Activated CD8-positive, alpha-beta T cell treated with anti-CD3 and anti-CD28 coated beads for 36 hours (primary cell): ENCODE measurements at regions not wholly inside any gene's neighbourhood (a gene's known extent, or its start where the extent isn't known, plus 50 kb on each side); places are given as distances from the start of the nearest gene placed in this dataset.

Source experiments
- ATAC-seq: fragments of 200-7000 bp; cut with Tn5 transposase; one replicate; pipeline ENCODE4 v1.10.0; 2021; ENCODE audit warnings: mild to moderate bottlenecking, moderate library complexity
- CTCF ChIA-PET: fragments of 350-600 bp; sonication (Branson Sonifier 250); formaldehyde crosslinking; loops from one replicate; lab custom pipeline; 2021; ENCODE audit warnings: antibody characterized with exemption; lab: Charles Lee
- POLR2A ChIA-PET: fragments of 350-600 bp; sonication (Branson Sonifier 250); formaldehyde crosslinking; loops from one replicate; lab custom pipeline; 2021; ENCODE audit warnings: antibody characterized with exemption; lab: Charles Lee
- DNase-seq: peaks from one replicate; pipeline ENCODE4 v3.0.0-alpha.2; 2020
- H3K27ac Mint-ChIP-seq: one replicate; pipeline ENCODE4 v1.8.0; 2021; ENCODE audit warnings: mild to moderate bottlenecking, mixed read lengths
- H3K27me3 Mint-ChIP-seq: one replicate; pipeline ENCODE4 v1.8.0; 2021; ENCODE audit warnings: mixed read lengths
- H3K36me3 Mint-ChIP-seq: one replicate; pipeline ENCODE4 v1.8.0; 2021; ENCODE audit warnings: low read depth, mixed read lengths
- H3K4me1 Mint-ChIP-seq: one replicate; pipeline ENCODE4 v1.8.0; 2021; ENCODE audit warnings: low read depth, mixed read lengths
- H3K4me3 Mint-ChIP-seq: one replicate; pipeline ENCODE4 v1.8.0; 2021; ENCODE audit warnings: mild to moderate bottlenecking, moderate library complexity, mixed read lengths
- H3K9me3 Mint-ChIP-seq: one replicate; pipeline ENCODE4 v1.8.0; 2021; ENCODE audit warnings: mixed read lengths
- CTCF ChIP-seq: fragments of 200-600 bp; IDR thresholded peaks from one replicate; pipeline ENCODE4 v1.8.0; 2022; ENCODE audit warnings: antibody characterized with exemption, mild to moderate bottlenecking
- intact Hi-C: fragments of 100-400 bp; cut with micrococcal nuclease; formaldehyde crosslinking; loops from one replicate; pipeline ENCODE4 v1.10.0; 2022

GRCh38 chr7:428387-428786, 91.3 kb downstream of the PDGFA start:
- TF ChIP-seq CTCF = no peak
- ChIA-PET CTCF (no interaction called here), POLR2A (interaction anchor here (0.6 kb wide), 1 partner anchor 230 kb away, joined by 3 read pairs; no protein-coding TSS in a partner anchor)
- no peak for ATAC-seq
- H3K27ac Mint-ChIP-seq = no peak overlapping the region
- intact Hi-C loops = no loop called here
- no peak overlapping the region for H3K4me3 Mint-ChIP-seq
- DNase-seq = no peak
- no peaks in the 10 kb centered on the region for H3K36me3 Mint-ChIP-seq
- no peaks in the 10 kb centered on the region for H3K9me3 Mint-ChIP-seq
- H3K4me1 Mint-ChIP-seq = no peaks in the 10 kb centered on the region
- H3K27me3 Mint-ChIP-seq = no peaks in the 10 kb centered on the region

- ATAC-seq = no peak
- Mint-ChIP-seq H3K27ac (no peak overlapping the region), H3K4me3 (no peak overlapping the region), H3K9me3 (no peaks in the 10 kb centered on the region), H3K36me3 (no peaks in the 10 kb centered on the region), H3K27me3 (no peaks in the 10 kb centered on the region), H3K4me1 (no peaks in the 10 kb centered on the region)
- ChIA-PET CTCF (interaction anchor here (0.9 kb wide), 1 partner anchor 108 kb away, joined by 3 read pairs; no protein-coding TSS in a partner anchor), POLR2A (no interaction called here)
- TF ChIP-seq CTCF = no peak
- intact Hi-C loops = no loop called here
- DNase-seq = no peak
These were observed 90.5 kb downstream of the PDGFA start for GRCh38 chr7:428927-429827.

- POLR2A ChIA-PET = no interaction called here
- no peak overlapping the region for H3K27ac Mint-ChIP-seq
- no peaks in the 10 kb centered on the region for H3K4me1 Mint-ChIP-seq
- no peaks in the 10 kb centered on the region for H3K36me3 Mint-ChIP-seq
- DNase-seq = no peak
- H3K27me3 Mint-ChIP-seq = no peaks in the 10 kb centered on the region
- H3K4me3 Mint-ChIP-seq = no peak overlapping the region
- no peaks in the 10 kb centered on the region for H3K9me3 Mint-ChIP-seq
- ATAC-seq = no peak
- no peak for TF ChIP-seq CTCF
- CTCF ChIA-PET = interaction anchor here (0.9 kb wide), 1 partner anchor 108 kb away, joined by 3 read pairs; no protein-coding TSS in a partner anchor
- intact Hi-C loops = no loop called here
These were observed 89.8 kb downstream of the PDGFA start for GRCh38 chr7:429828-430180.

- Mint-ChIP-seq H3K4me1 (no peaks in the 10 kb centered on the region), H3K9me3 (no peaks in the 10 kb centered on the region), H3K4me3 (no peak overlapping the region), H3K27ac (no peak overlapping the region), H3K27me3 (no peaks in the 10 kb centered on the region), H3K36me3 (no peaks in the 10 kb centered on the region)
- ChIA-PET POLR2A (no interaction called here), CTCF (no interaction called here)
- intact Hi-C loops = no loop called here
- no peak for TF ChIP-seq CTCF
- ATAC-seq (no peak), DNase-seq (no peak)
These were observed 88.6 kb downstream of the PDGFA start for GRCh38 chr7:431041-431440.

GRCh38 chr7:431658-432111, 88.0 kb downstream of the PDGFA start:
- Mint-ChIP-seq H3K4me1 (no peaks in the 10 kb centered on the region), H3K36me3 (no peaks in the 10 kb centered on the region), H3K9me3 (no peaks in the 10 kb centered on the region), H3K27me3 (no peaks in the 10 kb centered on the region), H3K4me3 (no peak overlapping the region), H3K27ac (no peak overlapping the region)
- ChIA-PET CTCF (interaction anchor here (1.2 kb wide), 1 partner anchor 99 kb away, joined by 3 read pairs; no protein-coding TSS in a partner anchor), POLR2A (no interaction called here)
- DNase-seq (no peak), ATAC-seq (no peak)
- TF ChIP-seq CTCF = no peak
- intact Hi-C loops = no loop called here
